GM23338 (cell line): ENCODE measurements at regions not wholly inside any gene's neighbourhood (a gene's known extent, or its start where the extent isn't known, plus 50 kb on each side); places are given as distances from the start of the nearest gene placed in this dataset.

Experiments
- ATAC-seq: fragments of 200-7000 bp; cut with Tn5 transposase; 3 replicates; pipeline ENCODE4 v1.9.1; 2020
- DNase-seq: peaks from one replicate; pipeline ENCODE4 v3.0.0-alpha.2; 2015; ENCODE audit warnings: low spot score
- H2AFZ ChIP-seq: fragments of 200-600 bp; sonication (generic); 2 replicates; pipeline ENCODE4 v1.8.0; 2016; ENCODE audit warnings: antibody characterized with exemption, mild to moderate bottlenecking, moderate library complexity
- H3F3A ChIP-seq: fragments of 200-600 bp; sonication (generic); replicated peaks from 2 replicates; pipeline ENCODE4 v1.8.0; 2017; ENCODE audit warnings: antibody characterized with exemption, mixed run types, low read depth
- H3K27ac ChIP-seq: fragments of 200-600 bp; sonication (generic); 2 replicates; pipeline ENCODE4 v1.6.1; 2016; ENCODE audit warnings: low read depth
- H3K27me3 ChIP-seq: fragments of 200-600 bp; sonication (generic); 2 replicates; pipeline ENCODE4 v1.8.0; 2016; ENCODE audit warnings: mild to moderate bottlenecking, mixed run types, moderate library complexity; ENCODE audit not compliant: insufficient read depth
- H3K36me3 ChIP-seq: fragments of 200-600 bp; sonication (generic); 2 replicates; pipeline ENCODE4 v1.8.0; 2016; ENCODE audit warnings: mild to moderate bottlenecking; ENCODE audit not compliant: insufficient read depth
- H3K4me1 ChIP-seq: fragments of 200-600 bp; sonication (generic); 2 replicates; pipeline ENCODE4 v1.8.0; 2016; ENCODE audit warnings: mild to moderate bottlenecking, moderate library complexity; ENCODE audit not compliant: insufficient read depth
- H3K4me2 ChIP-seq: fragments of 200-600 bp; sonication (generic); 2 replicates; pipeline ENCODE4 v1.7.1; 2017; ENCODE audit warnings: mixed run types
- H3K4me3 ChIP-seq: fragments of 200-600 bp; sonication (generic); 2 replicates; pipeline ENCODE4 v1.6.1; 2016; ENCODE audit warnings: mixed run types
- H3K79me2 ChIP-seq: fragments of 200-600 bp; sonication (generic); replicated peaks from 2 replicates; pipeline ENCODE4 v1.8.0; 2017; ENCODE audit warnings: mild to moderate bottlenecking; ENCODE audit not compliant: insufficient read depth
- H3K9me2 ChIP-seq: fragments of 200-600 bp; sonication (generic); 2 replicates; pipeline ENCODE4 v1.8.0; 2017; ENCODE audit not compliant: insufficient read depth
- H4K20me1 ChIP-seq: fragments of 200-600 bp; sonication (generic); replicated peaks from 2 replicates; pipeline ENCODE4 v1.8.0; 2017; ENCODE audit warnings: mild to moderate bottlenecking; ENCODE audit not compliant: insufficient read depth
- H3K27ac Mint-ChIP-seq: 2 replicates; pipeline ENCODE4 v1.8.0; 2020; ENCODE audit warnings: inconsistent platforms, mild to moderate bottlenecking, moderate library complexity, mixed read lengths
- H3K27me3 Mint-ChIP-seq: 3 replicates; pipeline ENCODE4 v1.8.0; 2022; ENCODE audit warnings: low read depth, mild to moderate bottlenecking, moderate library complexity, mixed read lengths, inconsistent platforms; ENCODE audit not compliant: insufficient read depth, poor library complexity
- H3K36me3 Mint-ChIP-seq: 3 replicates; pipeline ENCODE4 v1.8.0; 2021; ENCODE audit warnings: low read depth, mild to moderate bottlenecking, inconsistent platforms, moderate library complexity, mixed read lengths
- H3K4me1 Mint-ChIP-seq: 3 replicates; pipeline ENCODE4 v1.8.0; 2020; ENCODE audit warnings: mild to moderate bottlenecking, inconsistent platforms, mixed read lengths
- H3K4me3 Mint-ChIP-seq: 3 replicates; pipeline ENCODE4 v1.8.0; 2021; ENCODE audit warnings: moderate library complexity, mild to moderate bottlenecking, inconsistent platforms, mixed read lengths
- H3K9me3 Mint-ChIP-seq: 3 replicates; pipeline ENCODE4 v1.8.0; 2020; ENCODE audit warnings: moderate library complexity, mild to moderate bottlenecking, inconsistent platforms, mixed read lengths
- CREB1 ChIP-seq: fragments of 250-450 bp; sonication (Bioruptor Pico); IDR thresholded peaks from 2 replicates; pipeline ENCODE4 v1.5.0; 2020; ENCODE audit warnings: low read depth, mild to moderate bottlenecking, moderate library complexity
- CTCF ChIP-seq, 2 experiments: fragments of 200-600 bp in 1 of 2; sonication (generic) in 1 of 2; conservative IDR thresholded peaks; 2 replicates each; pipeline versions ENCODE4 v1.5.1 to v1.6.1; 2016 to 2017; ENCODE audit warnings: antibody characterized with exemption in 2 of 2, low read depth in 2 of 2, mild to moderate bottlenecking in 2 of 2, moderate library complexity in 1 of 2
- ETS1 ChIP-seq: IDR thresholded peaks from 2 replicates; pipeline ENCODE4 v1.6.1; 2016; ENCODE audit warnings: antibody characterized with exemption
- EZH2 ChIP-seq: fragments of 200-600 bp; sonication (generic); IDR thresholded peaks from one replicate; pipeline ENCODE4 v1.8.0; 2017; ENCODE audit warnings: antibody characterized with exemption, mild to moderate bottlenecking, low read depth; ENCODE audit not compliant: unreplicated experiment
- EZH2phosphoT487 ChIP-seq: fragments of 200-600 bp; sonication (generic); IDR thresholded peaks from one replicate; pipeline ENCODE4 v1.8.1; 2018; ENCODE audit warnings: antibody characterized with exemption; ENCODE audit not compliant: unreplicated experiment
- JUNB ChIP-seq: IDR thresholded peaks from one replicate; pipeline ENCODE4 v1.6.1; 2016; ENCODE audit warnings: antibody characterized with exemption; ENCODE audit not compliant: unreplicated experiment
- NANOG ChIP-seq: IDR thresholded peaks from 2 replicates; pipeline ENCODE4 v1.6.1; 2016; ENCODE audit warnings: antibody characterized with exemption, borderline replicate concordance
- POLR2AphosphoS5 ChIP-seq: IDR thresholded peaks from 2 replicates; pipeline ENCODE4 v1.6.1; 2016; ENCODE audit warnings: antibody characterized with exemption, low read depth
- REST ChIP-seq: IDR thresholded peaks from one replicate; pipeline ENCODE4 v1.6.1; 2018; ENCODE audit warnings: antibody characterized with exemption; ENCODE audit not compliant: unreplicated experiment
- STAT1 ChIP-seq: IDR thresholded peaks from one replicate; pipeline ENCODE4 v1.6.1; 2016; ENCODE audit warnings: antibody characterized with exemption; ENCODE audit not compliant: unreplicated experiment
- ZNF114 ChIP-seq: fragments of 250-450 bp; sonication (Bioruptor Pico); IDR thresholded peaks from 2 replicates; pipeline ENCODE4 v1.5.0; 2020; ENCODE audit warnings: mild to moderate bottlenecking, moderate library complexity
- ZNF331 ChIP-seq: fragments of 250-450 bp; sonication (Bioruptor Pico); IDR thresholded peaks from 2 replicates; pipeline ENCODE4 v1.5.0; 2020; ENCODE audit warnings: low read depth, mild to moderate bottlenecking, moderate library complexity
- ZNF462 ChIP-seq: fragments of 250-450 bp; sonication (Bioruptor Pico); IDR thresholded peaks from 2 replicates; pipeline ENCODE4 v1.5.0; 2020; ENCODE audit warnings: mild to moderate bottlenecking, moderate library complexity

- no peak overlapping the region for H3K27ac Mint-ChIP-seq
- H3K79me2 ChIP-seq, result no peaks in the 10 kb centered on the region
- DNase-seq (no peak), ATAC-seq (no peak)
- no peaks in the 10 kb centered on the region for H3K36me3 ChIP-seq
- H3K27me3 Mint-ChIP-seq, result peaks cover 10% of the 10 kb centered on the region
- no peak for TF ChIP-seq REST
- no peak for TF ChIP-seq POLR2AphosphoS5
- no peak for TF ChIP-seq CTCF (conservative IDR thresholded peaks at IDR 0.05; ENCODE audit: low read depth in 2 of 2)
- no peak for TF ChIP-seq JUNB
- TF ChIP-seq ZNF462, result no peak
- TF ChIP-seq EZH2, result no peak
- TF ChIP-seq EZH2phosphoT487, result no peak
- TF ChIP-seq CREB1 (CRISPR knock-in tag), result no peak
- no peak for TF ChIP-seq ZNF331 (CRISPR knock-in tag)
- no peak for TF ChIP-seq ZNF114 (CRISPR knock-in tag)
- TF ChIP-seq STAT1, result no peak
- TF ChIP-seq ETS1, result no peak
- TF ChIP-seq NANOG, result no peak
- H3K4me1 ChIP-seq, result peaks cover 14% of the 10 kb centered on the region
- no peak overlapping the region for H3K4me2 ChIP-seq
- no peak overlapping the region for H2AFZ ChIP-seq
- H3K36me3 Mint-ChIP-seq, result no peaks in the 10 kb centered on the region
- H3K9me2 ChIP-seq, result no peaks in the 10 kb centered on the region
- H3K9me3 Mint-ChIP-seq, result no peaks in the 10 kb centered on the region
- no peaks in the 10 kb centered on the region for H3K27me3 ChIP-seq
- H3K27ac ChIP-seq, result no peak overlapping the region
- no peaks in the 10 kb centered on the region for H4K20me1 ChIP-seq
- H3F3A ChIP-seq, result no peaks in the 10 kb centered on the region
- peaks cover 26% of the 10 kb centered on the region for H3K4me1 Mint-ChIP-seq
- H3K4me3 Mint-ChIP-seq, result no peak overlapping the region
- no peak overlapping the region for H3K4me3 ChIP-seq
These were observed 225.9 kb upstream of the CSF3R start for GRCh38 chr1:36708587-36708986.
